GM23338 (cell line): ENCODE measurements at regions not wholly inside any gene's neighbourhood (a gene's known extent, or its start where the extent isn't known, plus 50 kb on each side); places are given as distances from the start of the nearest gene placed in this dataset.

Experiments
- ATAC-seq: fragments of 200-7000 bp; cut with Tn5 transposase; 3 replicates; pipeline ENCODE4 v1.9.1; 2020
- DNase-seq: peaks from one replicate; pipeline ENCODE4 v3.0.0-alpha.2; 2015; ENCODE audit warnings: low spot score
- H2AFZ ChIP-seq: fragments of 200-600 bp; sonication (generic); 2 replicates; pipeline ENCODE4 v1.8.0; 2016; ENCODE audit warnings: antibody characterized with exemption, mild to moderate bottlenecking, moderate library complexity
- H3F3A ChIP-seq: fragments of 200-600 bp; sonication (generic); replicated peaks from 2 replicates; pipeline ENCODE4 v1.8.0; 2017; ENCODE audit warnings: antibody characterized with exemption, mixed run types, low read depth
- H3K27ac ChIP-seq: fragments of 200-600 bp; sonication (generic); 2 replicates; pipeline ENCODE4 v1.6.1; 2016; ENCODE audit warnings: low read depth
- H3K27me3 ChIP-seq: fragments of 200-600 bp; sonication (generic); 2 replicates; pipeline ENCODE4 v1.8.0; 2016; ENCODE audit warnings: mild to moderate bottlenecking, mixed run types, moderate library complexity; ENCODE audit not compliant: insufficient read depth
- H3K36me3 ChIP-seq: fragments of 200-600 bp; sonication (generic); 2 replicates; pipeline ENCODE4 v1.8.0; 2016; ENCODE audit warnings: mild to moderate bottlenecking; ENCODE audit not compliant: insufficient read depth
- H3K4me1 ChIP-seq: fragments of 200-600 bp; sonication (generic); 2 replicates; pipeline ENCODE4 v1.8.0; 2016; ENCODE audit warnings: mild to moderate bottlenecking, moderate library complexity; ENCODE audit not compliant: insufficient read depth
- H3K4me2 ChIP-seq: fragments of 200-600 bp; sonication (generic); 2 replicates; pipeline ENCODE4 v1.7.1; 2017; ENCODE audit warnings: mixed run types
- H3K4me3 ChIP-seq: fragments of 200-600 bp; sonication (generic); 2 replicates; pipeline ENCODE4 v1.6.1; 2016; ENCODE audit warnings: mixed run types
- H3K79me2 ChIP-seq: fragments of 200-600 bp; sonication (generic); replicated peaks from 2 replicates; pipeline ENCODE4 v1.8.0; 2017; ENCODE audit warnings: mild to moderate bottlenecking; ENCODE audit not compliant: insufficient read depth
- H3K9me2 ChIP-seq: fragments of 200-600 bp; sonication (generic); 2 replicates; pipeline ENCODE4 v1.8.0; 2017; ENCODE audit not compliant: insufficient read depth
- H4K20me1 ChIP-seq: fragments of 200-600 bp; sonication (generic); replicated peaks from 2 replicates; pipeline ENCODE4 v1.8.0; 2017; ENCODE audit warnings: mild to moderate bottlenecking; ENCODE audit not compliant: insufficient read depth
- H3K27ac Mint-ChIP-seq: 2 replicates; pipeline ENCODE4 v1.8.0; 2020; ENCODE audit warnings: inconsistent platforms, mild to moderate bottlenecking, moderate library complexity, mixed read lengths
- H3K27me3 Mint-ChIP-seq: 3 replicates; pipeline ENCODE4 v1.8.0; 2022; ENCODE audit warnings: low read depth, mild to moderate bottlenecking, moderate library complexity, mixed read lengths, inconsistent platforms; ENCODE audit not compliant: insufficient read depth, poor library complexity
- H3K36me3 Mint-ChIP-seq: 3 replicates; pipeline ENCODE4 v1.8.0; 2021; ENCODE audit warnings: low read depth, mild to moderate bottlenecking, inconsistent platforms, moderate library complexity, mixed read lengths
- H3K4me1 Mint-ChIP-seq: 3 replicates; pipeline ENCODE4 v1.8.0; 2020; ENCODE audit warnings: mild to moderate bottlenecking, inconsistent platforms, mixed read lengths
- H3K4me3 Mint-ChIP-seq: 3 replicates; pipeline ENCODE4 v1.8.0; 2021; ENCODE audit warnings: moderate library complexity, mild to moderate bottlenecking, inconsistent platforms, mixed read lengths
- H3K9me3 Mint-ChIP-seq: 3 replicates; pipeline ENCODE4 v1.8.0; 2020; ENCODE audit warnings: moderate library complexity, mild to moderate bottlenecking, inconsistent platforms, mixed read lengths
- CREB1 ChIP-seq: fragments of 250-450 bp; sonication (Bioruptor Pico); IDR thresholded peaks from 2 replicates; pipeline ENCODE4 v1.5.0; 2020; ENCODE audit warnings: low read depth, mild to moderate bottlenecking, moderate library complexity
- CTCF ChIP-seq, 2 experiments: fragments of 200-600 bp in 1 of 2; sonication (generic) in 1 of 2; conservative IDR thresholded peaks; 2 replicates each; pipeline versions ENCODE4 v1.5.1 to v1.6.1; 2016 to 2017; ENCODE audit warnings: antibody characterized with exemption in 2 of 2, low read depth in 2 of 2, mild to moderate bottlenecking in 2 of 2, moderate library complexity in 1 of 2
- EZH2 ChIP-seq: fragments of 200-600 bp; sonication (generic); IDR thresholded peaks from one replicate; pipeline ENCODE4 v1.8.0; 2017; ENCODE audit warnings: antibody characterized with exemption, mild to moderate bottlenecking, low read depth; ENCODE audit not compliant: unreplicated experiment
- EZH2phosphoT487 ChIP-seq: fragments of 200-600 bp; sonication (generic); IDR thresholded peaks from one replicate; pipeline ENCODE4 v1.8.1; 2018; ENCODE audit warnings: antibody characterized with exemption; ENCODE audit not compliant: unreplicated experiment
- JUNB ChIP-seq: IDR thresholded peaks from one replicate; pipeline ENCODE4 v1.6.1; 2016; ENCODE audit warnings: antibody characterized with exemption; ENCODE audit not compliant: unreplicated experiment
- NANOG ChIP-seq: IDR thresholded peaks from 2 replicates; pipeline ENCODE4 v1.6.1; 2016; ENCODE audit warnings: antibody characterized with exemption, borderline replicate concordance
- POLR2AphosphoS5 ChIP-seq: IDR thresholded peaks from 2 replicates; pipeline ENCODE4 v1.6.1; 2016; ENCODE audit warnings: antibody characterized with exemption, low read depth
- STAT1 ChIP-seq: IDR thresholded peaks from one replicate; pipeline ENCODE4 v1.6.1; 2016; ENCODE audit warnings: antibody characterized with exemption; ENCODE audit not compliant: unreplicated experiment
- ZNF114 ChIP-seq: fragments of 250-450 bp; sonication (Bioruptor Pico); IDR thresholded peaks from 2 replicates; pipeline ENCODE4 v1.5.0; 2020; ENCODE audit warnings: mild to moderate bottlenecking, moderate library complexity
- ZNF331 ChIP-seq: fragments of 250-450 bp; sonication (Bioruptor Pico); IDR thresholded peaks from 2 replicates; pipeline ENCODE4 v1.5.0; 2020; ENCODE audit warnings: low read depth, mild to moderate bottlenecking, moderate library complexity
- TF ChIP-seq, protein P1 (sequence below): IDR thresholded peaks from one replicate; pipeline ENCODE4 v1.6.1; 2018; ENCODE audit warnings: antibody characterized with exemption; ENCODE audit not compliant: unreplicated experiment
- TF ChIP-seq, protein P2 (sequence below): IDR thresholded peaks from 2 replicates; pipeline ENCODE4 v1.6.1; 2016; ENCODE audit warnings: antibody characterized with exemption

DNA sequence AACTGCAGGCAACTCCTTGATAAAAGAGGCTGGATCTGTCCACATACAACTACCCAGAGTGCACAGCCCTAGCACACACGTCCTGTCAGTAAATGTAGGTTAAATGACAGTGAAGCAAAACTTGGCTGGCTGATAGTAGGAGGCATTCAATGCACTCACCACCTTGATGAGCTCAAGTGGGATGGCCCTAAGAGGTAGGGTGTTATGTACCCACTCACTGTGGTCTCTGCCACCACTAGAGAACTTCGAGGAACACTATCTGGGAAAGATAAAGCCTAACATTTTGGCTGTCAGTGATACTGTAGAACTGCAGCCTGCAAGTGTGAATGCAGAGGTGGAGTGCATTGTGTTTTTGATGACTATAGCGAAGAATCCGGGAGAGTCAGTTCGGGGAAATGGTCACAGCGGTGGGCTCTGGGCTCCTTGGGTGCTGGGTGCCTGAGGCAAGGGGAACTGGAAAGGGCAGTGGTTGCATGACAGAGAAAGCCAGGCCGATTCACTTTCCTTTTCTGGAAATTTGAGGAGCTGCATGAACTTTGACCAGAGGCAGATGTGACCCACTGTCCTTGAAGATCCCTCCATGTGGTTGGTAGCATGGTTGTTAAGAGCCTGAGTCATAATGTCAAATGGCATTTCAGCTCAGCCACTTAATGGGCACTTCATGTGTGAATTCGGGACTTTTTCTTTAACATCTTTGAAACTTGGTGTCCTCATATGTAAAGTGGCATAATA lies 93.1 kb upstream of the ZPBP start (continued):
- TF ChIP-seq, protein P1, sequence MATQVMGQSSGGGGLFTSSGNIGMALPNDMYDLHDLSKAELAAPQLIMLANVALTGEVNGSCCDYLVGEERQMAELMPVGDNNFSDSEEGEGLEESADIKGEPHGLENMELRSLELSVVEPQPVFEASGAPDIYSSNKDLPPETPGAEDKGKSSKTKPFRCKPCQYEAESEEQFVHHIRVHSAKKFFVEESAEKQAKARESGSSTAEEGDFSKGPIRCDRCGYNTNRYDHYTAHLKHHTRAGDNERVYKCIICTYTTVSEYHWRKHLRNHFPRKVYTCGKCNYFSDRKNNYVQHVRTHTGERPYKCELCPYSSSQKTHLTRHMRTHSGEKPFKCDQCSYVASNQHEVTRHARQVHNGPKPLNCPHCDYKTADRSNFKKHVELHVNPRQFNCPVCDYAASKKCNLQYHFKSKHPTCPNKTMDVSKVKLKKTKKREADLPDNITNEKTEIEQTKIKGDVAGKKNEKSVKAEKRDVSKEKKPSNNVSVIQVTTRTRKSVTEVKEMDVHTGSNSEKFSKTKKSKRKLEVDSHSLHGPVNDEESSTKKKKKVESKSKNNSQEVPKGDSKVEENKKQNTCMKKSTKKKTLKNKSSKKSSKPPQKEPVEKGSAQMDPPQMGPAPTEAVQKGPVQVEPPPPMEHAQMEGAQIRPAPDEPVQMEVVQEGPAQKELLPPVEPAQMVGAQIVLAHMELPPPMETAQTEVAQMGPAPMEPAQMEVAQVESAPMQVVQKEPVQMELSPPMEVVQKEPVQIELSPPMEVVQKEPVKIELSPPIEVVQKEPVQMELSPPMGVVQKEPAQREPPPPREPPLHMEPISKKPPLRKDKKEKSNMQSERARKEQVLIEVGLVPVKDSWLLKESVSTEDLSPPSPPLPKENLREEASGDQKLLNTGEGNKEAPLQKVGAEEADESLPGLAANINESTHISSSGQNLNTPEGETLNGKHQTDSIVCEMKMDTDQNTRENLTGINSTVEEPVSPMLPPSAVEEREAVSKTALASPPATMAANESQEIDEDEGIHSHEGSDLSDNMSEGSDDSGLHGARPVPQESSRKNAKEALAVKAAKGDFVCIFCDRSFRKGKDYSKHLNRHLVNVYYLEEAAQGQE, result no peak
- TF ChIP-seq STAT1 (no peak), POLR2AphosphoS5 (no peak), CTCF (conservative IDR thresholded peaks at IDR 0.05; ENCODE audit: low read depth in 2 of 2) (no peak), JUNB (no peak), EZH2 (no peak), ZNF331 (no peak), NANOG (no peak), ZNF114 (no peak), CREB1 (no peak), EZH2phosphoT487 (no peak)
- TF ChIP-seq, protein P2, sequence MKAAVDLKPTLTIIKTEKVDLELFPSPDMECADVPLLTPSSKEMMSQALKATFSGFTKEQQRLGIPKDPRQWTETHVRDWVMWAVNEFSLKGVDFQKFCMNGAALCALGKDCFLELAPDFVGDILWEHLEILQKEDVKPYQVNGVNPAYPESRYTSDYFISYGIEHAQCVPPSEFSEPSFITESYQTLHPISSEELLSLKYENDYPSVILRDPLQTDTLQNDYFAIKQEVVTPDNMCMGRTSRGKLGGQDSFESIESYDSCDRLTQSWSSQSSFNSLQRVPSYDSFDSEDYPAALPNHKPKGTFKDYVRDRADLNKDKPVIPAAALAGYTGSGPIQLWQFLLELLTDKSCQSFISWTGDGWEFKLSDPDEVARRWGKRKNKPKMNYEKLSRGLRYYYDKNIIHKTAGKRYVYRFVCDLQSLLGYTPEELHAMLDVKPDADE, result no peak

- DNase-seq, result no peak
- Mint-ChIP-seq H3K36me3 (no peaks in the 10 kb centered on the region), H3K4me1 (peaks cover 7% of the 10 kb centered on the region), H3K9me3 (no peaks in the 10 kb centered on the region), H3K4me3 (no peak overlapping the region), H3K27me3 (no peaks in the 10 kb centered on the region), H3K27ac (no peak overlapping the region)
- no peak overlapping the region for H3K4me3 ChIP-seq
- no peaks in the 10 kb centered on the region; the same call in 1 of the 2 replicates for H3K9me2 ChIP-seq
- no peak for ATAC-seq
- H3K4me2 ChIP-seq, result no peak overlapping the region
- H3K79me2 ChIP-seq, result no peaks in the 10 kb centered on the region
- no peaks in the 10 kb centered on the region for H3K27me3 ChIP-seq
- no peak overlapping the region for H3K27ac ChIP-seq
- no peaks in the 10 kb centered on the region for H3K36me3 ChIP-seq
- H3K4me1 ChIP-seq, result 0 out of 2 replicates have a peak, but pooled peaks cover 6% of the 10 kb centered on the region
- no peaks in the 10 kb centered on the region for H3F3A ChIP-seq
- no peaks in the 10 kb centered on the region for H4K20me1 ChIP-seq
- H2AFZ ChIP-seq, result no peak overlapping the region
- TF ChIP-seq CTCF (conservative IDR thresholded peaks at IDR 0.05; ENCODE audit: low read depth in 2 of 2), result no peak
- TF ChIP-seq ZNF331, result no peak
- TF ChIP-seq, protein P2, result no peak
Observed at GRCh38 chr7:50185208-50185607, 92.2 kb upstream of the ZPBP start.
